SK-N-SH (cell line): ENCODE measurements at regions not wholly inside any gene's neighbourhood (a gene's known extent, or its start where the extent isn't known, plus 50 kb on each side); places are given as distances from the start of the nearest gene placed in this dataset.

ENCODE experiments used
- CTCF ChIP-seq: fragments of 200-600 bp; sonication (generic); IDR thresholded peaks from 2 replicates; pipeline ENCODE4 v1.6.1; 2017; ENCODE audit warnings: antibody characterized with exemption, mild to moderate bottlenecking, moderate library complexity
- ELF1 ChIP-seq: IDR thresholded peaks from 2 replicates; pipeline ENCODE4 v1.4.0; 2012
- EP300 ChIP-seq, 2 experiments: IDR thresholded peaks; 2 replicates each; pipeline versions ENCODE4 v1.4.0 to v1.6.1; 2012; ENCODE audit warnings: borderline replicate concordance in 1 of 2, low read depth in 1 of 2, low read length in 1 of 2
- EZH2phosphoT487 ChIP-seq: fragments of 200-600 bp; sonication (generic); IDR thresholded peaks from 2 replicates; pipeline ENCODE4 v1.6.1; 2017; ENCODE audit warnings: low read depth, mixed run types, mild to moderate bottlenecking, antibody characterized with exemption, moderate library complexity, borderline replicate concordance
- FOXJ3 ChIP-seq: sonication (generic); formaldehyde crosslinking; IDR thresholded peaks from 2 replicates; pipeline ENCODE4 v1.5.1; 2020; ENCODE audit warnings: mild to moderate bottlenecking, missing genetic modification reagents
- GATA2 ChIP-seq: sonication (generic); formaldehyde crosslinking; IDR thresholded peaks from 2 replicates; pipeline ENCODE4 v1.5.0; 2020; ENCODE audit warnings: mild to moderate bottlenecking, missing genetic modification reagents
- IRF3 ChIP-seq: fragments of 150-350 bp; IDR thresholded peaks from 2 replicates; pipeline ENCODE4 v1.6.1; 2016; ENCODE audit warnings: mild to moderate bottlenecking, low read depth, low read length
- JUND ChIP-seq: IDR thresholded peaks from 2 replicates; pipeline ENCODE4 v1.4.0; 2012
- MAX ChIP-seq: IDR thresholded peaks from 2 replicates; pipeline ENCODE4 v1.4.0; 2012; ENCODE audit warnings: low read depth
- MEF2A ChIP-seq: IDR thresholded peaks from 2 replicates; pipeline ENCODE4 v1.4.0; 2012; ENCODE audit warnings: low read depth, borderline replicate concordance
- RAD21 ChIP-seq: IDR thresholded peaks from 2 replicates; pipeline ENCODE4 v1.6.1; 2012; ENCODE audit warnings: mild to moderate bottlenecking, low read length
- REST ChIP-seq: IDR thresholded peaks from 2 replicates; pipeline ENCODE4 v1.6.1; 2012; ENCODE audit warnings: mild to moderate bottlenecking, low read depth, low read length, moderate library complexity
- TAF1 ChIP-seq: IDR thresholded peaks from 2 replicates; pipeline ENCODE4 v1.6.1; 2012; ENCODE audit warnings: low read depth, mild to moderate bottlenecking, low read length, moderate library complexity, borderline replicate concordance
- USF2 ChIP-seq: fragments of 150-350 bp; IDR thresholded peaks from 2 replicates; pipeline ENCODE4 v1.6.1; 2017; ENCODE audit warnings: antibody characterized with exemption, low read length, low read depth, borderline replicate concordance

- TF ChIP-seq TAF1 (no peak), REST (no peak), RAD21 (no peak), USF2 (no peak), CTCF (no peak), JUND (no peak), EZH2phosphoT487 (no peak), EP300 (IDR thresholded peaks at IDR 0.05; ENCODE audit: borderline replicate concordance in 1 of 2, low read depth in 1 of 2, low read length in 1 of 2) (no peak), MEF2A (no peak), MAX (no peak), IRF3 (no peak), ELF1 (no peak), GATA2 (no peak), FOXJ3 (CRISPR knock-in tag) (no peak)
Observed at GRCh38 chr2:21759819-21760218, 636.1 kb downstream of the TDRD15 start.
